Panc1 (cell line): ENCODE measurements at regions not wholly inside any gene's neighbourhood (a gene's known extent, or its start where the extent isn't known, plus 50 kb on each side); places are given as distances from the start of the nearest gene placed in this dataset.

Source experiments
- ATAC-seq: fragments of 200-7000 bp; cut with Tn5 transposase; 2 replicates; pipeline ENCODE4 v1.9.1; 2020; ENCODE audit warnings: mild to moderate bottlenecking, moderate library complexity
- BruUV-seq: library from RNA; stranded (reverse); fragments of 400-500 nt; replicated peaks from 2 replicates; lab custom pipeline; 2021; lab: Mats Ljungman, UMichigan
- CTCF ChIA-PET: fragments of 300-600 bp; sonication (Branson Sonifier 250); formaldehyde crosslinking; loops from one replicate; lab custom pipeline; 2022; ENCODE audit warnings: antibody characterized with exemption; lab: Charles Lee
- POLR2A ChIA-PET: fragments of 300-600 bp; sonication (Branson Sonifier 250); formaldehyde crosslinking; loops from one replicate; lab custom pipeline; 2022; ENCODE audit warnings: antibody characterized with exemption; lab: Charles Lee
- DNase-seq: peaks from one replicate; pipeline ENCODE4 v3.0.0-alpha.2; 2010; ENCODE audit warnings: low read depth, low spot score
- H3K27ac ChIP-seq: 2 replicates; pipeline ENCODE4 v1.5.1; 2011; ENCODE audit warnings: mild to moderate bottlenecking, low read length, inconsistent platforms
- H3K27me3 ChIP-seq: fragments of 200-500 bp; sonication (Bioruptor generic); 2 replicates; pipeline ENCODE4 v1.6.0; 2014; ENCODE audit warnings: low read length, inconsistent platforms; ENCODE audit not compliant: control insufficient read depth, insufficient read depth
- H3K36me3 ChIP-seq: fragments of 200-500 bp; sonication (Bioruptor generic); 2 replicates; pipeline ENCODE4 v1.5.1; 2014; ENCODE audit warnings: inconsistent platforms, mild to moderate bottlenecking, low read length, moderate library complexity; ENCODE audit not compliant: control insufficient read depth, insufficient read depth
- H3K4me1 ChIP-seq: 2 replicates; pipeline ENCODE4 v1.5.1; 2011; ENCODE audit warnings: inconsistent platforms, mild to moderate bottlenecking, low read length, moderate library complexity; ENCODE audit not compliant: control insufficient read depth, insufficient read depth
- H3K4me3 ChIP-seq, 2 experiments: 2 replicates each; pipeline ENCODE4 v1.5.1; 2011 to 2012; ENCODE audit warnings: low read depth in 2 of 2, low read length in 2 of 2, mild to moderate bottlenecking in 2 of 2, inconsistent platforms in 1 of 2, moderate library complexity in 1 of 2
- H3K9me3 ChIP-seq: fragments of 200-500 bp; sonication (Bioruptor generic); 2 replicates; pipeline ENCODE4 v1.5.1; 2014; ENCODE audit warnings: low read depth, mild to moderate bottlenecking, inconsistent platforms, low read length, moderate library complexity; ENCODE audit not compliant: control insufficient read depth, insufficient read depth
- CTCF ChIP-seq: fragments of 450-650 bp; IDR thresholded peaks from 2 replicates; pipeline ENCODE4 v1.5.1; 2017; ENCODE audit warnings: mild to moderate bottlenecking
- POLR2AphosphoS5 ChIP-seq: IDR thresholded peaks from 2 replicates; pipeline ENCODE4 v1.6.1; 2012; ENCODE audit warnings: mild to moderate bottlenecking, low read depth, low read length, moderate library complexity
- REST ChIP-seq, 2 experiments: IDR thresholded peaks; 2 replicates each; pipeline ENCODE4 v1.6.1; 2011 to 2012; ENCODE audit warnings: low read depth in 2 of 2, control low read depth in 1 of 2, low read length in 1 of 2, mild to moderate bottlenecking in 1 of 2, moderate library complexity in 1 of 2; ENCODE audit not compliant: insufficient read depth in 1 of 2
- SIN3A ChIP-seq: IDR thresholded peaks from 2 replicates; pipeline ENCODE4 v1.6.1; 2012; ENCODE audit warnings: low read depth, mild to moderate bottlenecking, low read length, moderate library complexity, borderline replicate concordance; ENCODE audit not compliant: insufficient read depth
- TCF7L2 ChIP-seq: IDR thresholded peaks from 2 replicates; pipeline ENCODE4 v1.6.1; 2011; ENCODE audit warnings: mild to moderate bottlenecking, low read depth, low read length, inconsistent platforms
- in situ Hi-C: cut with HindIII; loops from 2 replicates; pipeline ENCODE4 v1.10.0; 2016; ENCODE audit warnings: low sequenced_read_pairs, low pct_unique_long_range_greater_than_20kb
- intact Hi-C: fragments of 100-400 bp; cut with micrococcal nuclease; formaldehyde crosslinking; loops from one replicate; pipeline ENCODE4 v1.10.0; 2022; ENCODE audit not compliant: unreplicated experiment

- ATAC-seq (no peak), DNase-seq (no peak)
- intact Hi-C loops, result no loop called here
- no peaks in the 10 kb centered on the region for H3K9me3 ChIP-seq
- in situ Hi-C loops, result no loop called here
- no TSS peak for BruUV-seq
- H3K4me3 ChIP-seq, result no peak overlapping the region
- no peak for TF ChIP-seq POLR2AphosphoS5
- TF ChIP-seq SIN3A, result no peak
- no peak for TF ChIP-seq REST (IDR thresholded peaks at IDR 0.05; ENCODE audit: insufficient read depth in 1 of 2, low read depth in 2 of 2, low read length in 1 of 2)
- no peak for TF ChIP-seq CTCF
- no peak for TF ChIP-seq TCF7L2
- ChIA-PET POLR2A (no interaction called here), CTCF (no interaction called here)
- H3K4me1 ChIP-seq, result no peaks in the 10 kb centered on the region
- H3K36me3 ChIP-seq, result no peaks in the 10 kb centered on the region
- H3K27me3 ChIP-seq, result no peaks in the 10 kb centered on the region
- H3K27ac ChIP-seq, result no peak overlapping the region
Observed at GRCh38 chr2:219824996-219825395, 197.6 kb downstream of the SLC4A3 start.

GRCh38 chr2:219828127-219828526 is 200.7 kb downstream of the SLC4A3 start:
- Histone ChIP-seq H3K36me3 (no peaks in the 10 kb centered on the region), H3K4me1 (no peaks in the 10 kb centered on the region), H3K27me3 (no peaks in the 10 kb centered on the region), H3K27ac (no peak overlapping the region), H3K9me3 (no peaks in the 10 kb centered on the region), H3K4me3 (no peak overlapping the region)
- no peak for ATAC-seq
- CTCF ChIA-PET, result no interaction called here
- DNase-seq, result no peak
- no peak for TF ChIP-seq CTCF
- in situ Hi-C loops (no loop called here), intact Hi-C loops (no loop called here)
- POLR2A ChIA-PET, result interaction anchor here (0.6 kb wide), 1 partner anchor 33 kb away, joined by 3 read pairs; no protein-coding TSS in a partner anchor
- BruUV-seq, result no TSS peak
